SH-SY5Y (cell line): ENCODE measurements at regions not wholly inside any gene's neighbourhood (a gene's known extent, or its start where the extent isn't known, plus 50 kb on each side); places are given as distances from the start of the nearest gene placed in this dataset.

ENCODE experiments used
- GATA2 ChIP-seq: IDR thresholded peaks from 2 replicates; pipeline ENCODE4 v1.6.1; 2011; ENCODE audit warnings: mild to moderate bottlenecking, low read depth, low read length
- GATA3 ChIP-seq: IDR thresholded peaks from 2 replicates; pipeline ENCODE4 v1.6.1; 2011; ENCODE audit warnings: low read depth, mild to moderate bottlenecking, low read length, moderate library complexity

DNA sequence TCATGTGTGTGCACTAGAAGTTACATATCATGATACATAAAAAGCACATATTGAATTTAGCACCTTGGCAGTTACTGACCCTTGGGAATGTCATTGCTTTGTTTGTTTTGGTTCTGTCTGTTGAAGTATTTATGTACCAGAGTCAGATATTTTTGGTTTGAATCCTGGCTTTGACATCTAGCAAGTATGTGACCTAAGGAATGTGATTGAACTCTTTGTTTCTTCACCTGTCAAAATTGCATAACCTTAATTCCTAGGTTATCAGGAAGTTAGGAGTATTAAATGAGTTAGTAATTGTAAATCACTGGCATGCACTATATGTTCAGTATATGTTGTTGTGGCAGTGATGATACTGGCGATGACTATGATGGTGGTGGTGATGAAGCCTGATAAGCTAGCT lies 1003.5 kb upstream of the NRXN1 start:
- TF ChIP-seq GATA2: no peak
- no peak for TF ChIP-seq GATA3

DNA sequence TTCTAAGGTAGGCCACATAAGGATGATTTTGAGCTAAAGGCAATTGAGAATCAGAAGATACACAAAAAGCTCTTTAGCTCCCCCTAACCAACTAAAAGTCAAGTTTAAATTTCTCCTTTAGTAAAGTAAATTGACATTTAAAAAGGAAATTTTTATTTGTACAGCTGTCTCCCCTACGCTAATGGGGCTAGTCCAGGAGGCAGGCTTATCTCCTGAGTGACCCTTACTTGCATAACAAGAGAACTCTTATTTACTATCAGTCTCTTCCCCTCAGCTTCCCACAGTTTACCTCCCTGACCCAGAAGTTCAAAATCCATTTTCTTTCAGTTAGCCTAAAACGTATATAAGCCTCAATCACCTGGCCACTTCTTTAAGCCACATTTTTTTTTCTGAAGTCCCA lies 1002.8 kb upstream of the NRXN1 start:
- TF ChIP-seq GATA2 (no peak), GATA3 (no peak)

DNA sequence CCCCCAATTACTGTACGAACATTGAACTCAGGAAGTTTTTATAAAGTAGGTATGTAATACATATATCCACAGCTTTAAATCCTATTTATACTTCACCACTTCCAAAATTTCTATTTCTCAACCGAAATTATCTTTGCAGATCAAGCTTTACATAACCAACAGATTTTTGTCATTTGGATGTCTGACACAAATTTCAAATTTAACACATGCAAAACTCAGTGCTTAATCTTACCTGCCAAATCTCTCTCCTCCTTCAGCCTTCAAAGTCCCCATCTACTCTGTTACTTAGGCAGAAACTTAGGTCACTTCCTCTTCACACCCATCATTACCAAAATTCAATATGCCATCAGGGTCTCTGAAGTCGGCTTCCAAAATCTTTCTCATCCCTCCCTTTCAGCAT lies 990.1 kb upstream of the NRXN1 start:
- no peak for TF ChIP-seq GATA2
- TF ChIP-seq GATA3: no peak

DNA sequence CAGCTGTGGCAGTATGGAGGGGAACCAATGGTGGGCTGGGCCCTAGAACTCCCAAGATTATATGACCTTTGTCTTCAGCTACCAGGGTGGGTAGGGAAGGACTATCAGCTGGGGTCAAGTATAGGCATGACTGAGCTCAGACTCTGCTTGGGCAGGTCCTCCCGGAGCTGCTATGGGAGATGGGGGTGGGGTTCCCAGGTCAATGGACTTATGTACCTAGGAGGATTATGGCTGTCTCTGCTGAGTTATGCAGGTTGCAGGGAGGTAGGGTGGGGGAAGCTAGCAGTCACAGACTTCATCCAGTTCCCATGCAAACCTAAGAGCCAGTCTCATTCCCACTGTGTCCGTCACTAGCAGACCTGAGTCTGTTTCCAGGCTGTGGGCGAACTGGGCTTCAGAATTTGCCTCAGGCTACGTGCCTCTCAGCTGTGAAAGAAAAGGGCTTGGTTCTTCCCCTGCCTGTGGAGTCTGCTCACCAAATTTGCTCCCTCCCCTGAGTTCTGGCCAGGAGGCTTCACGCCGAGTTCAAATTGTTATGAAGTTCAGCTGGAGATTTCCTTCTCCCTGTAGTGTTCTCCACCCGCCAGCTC lies 985.8 kb upstream of the NRXN1 start:
- no peak for TF ChIP-seq GATA2
- no peak for TF ChIP-seq GATA3

DNA sequence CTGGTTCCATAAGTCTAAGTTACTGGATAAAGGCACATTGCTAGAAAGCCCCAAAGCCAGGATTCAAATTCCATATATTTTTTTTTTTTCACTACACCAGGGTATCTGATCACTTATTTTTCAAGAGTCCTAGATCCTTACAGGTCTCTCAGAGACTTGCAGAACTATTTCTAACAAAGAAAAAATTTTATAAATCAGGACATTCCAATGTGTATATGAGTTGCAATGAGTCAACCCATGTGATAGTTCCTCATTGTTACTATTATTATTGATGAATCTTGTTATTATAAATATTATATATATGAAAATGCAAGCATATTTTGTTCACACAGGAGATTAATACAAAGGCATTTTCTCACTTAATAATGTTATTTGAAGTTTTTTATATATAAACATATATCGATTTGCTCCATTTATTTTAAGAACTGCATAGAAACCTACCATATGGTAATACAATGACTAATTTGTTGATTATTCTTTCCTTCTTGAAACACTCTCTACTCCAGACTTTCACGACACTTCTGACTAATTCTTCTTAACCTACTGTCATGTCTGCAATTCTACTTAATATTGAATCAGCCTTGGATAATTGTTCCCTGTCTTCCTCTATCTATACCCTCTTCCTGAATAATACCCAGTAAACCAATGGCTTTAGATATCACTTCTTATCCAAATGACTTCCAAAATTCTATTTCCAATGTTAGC lies 968.4 kb upstream of the NRXN1 start:
- TF ChIP-seq GATA3 (no peak), GATA2 (no peak)

DNA sequence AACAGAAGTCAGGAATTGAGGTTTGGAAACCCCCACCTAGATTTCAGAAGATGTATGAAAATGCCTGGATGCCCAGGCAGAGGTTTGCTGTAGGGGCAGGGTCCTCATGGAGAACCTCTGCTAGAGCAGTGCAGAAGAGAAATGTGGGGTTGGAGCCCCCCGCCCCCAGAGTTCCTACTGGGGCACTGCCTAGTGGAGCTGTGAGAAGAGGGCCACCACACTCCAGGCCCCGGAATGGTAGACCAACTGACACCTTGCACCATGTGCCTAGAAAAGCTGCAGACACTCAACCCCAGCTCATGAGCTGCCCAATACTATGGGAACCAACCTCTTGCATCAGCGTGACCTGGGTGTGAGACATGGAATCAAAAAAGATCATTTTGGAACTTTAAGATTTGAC lies 967.0 kb upstream of the NRXN1 start:
- TF ChIP-seq GATA3 (no peak), GATA2 (no peak)

DNA sequence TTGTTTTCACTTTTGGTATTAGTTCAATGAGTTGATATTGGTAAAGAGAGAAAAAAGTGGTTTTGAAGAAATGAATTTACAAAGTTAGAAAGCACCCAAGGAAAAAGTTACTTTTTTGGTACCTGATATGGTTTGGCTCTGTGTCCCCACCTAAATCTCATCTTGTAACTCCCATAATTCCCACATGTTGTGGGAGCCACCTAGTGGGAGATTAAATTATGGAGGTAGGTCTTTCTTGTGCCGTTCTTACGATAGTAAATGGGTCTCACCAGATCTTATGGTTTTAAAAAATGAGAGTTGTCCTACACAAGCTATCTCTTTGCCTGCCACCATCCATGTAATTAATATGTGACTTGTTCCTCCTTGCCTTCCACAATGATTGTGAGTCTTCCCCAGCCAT lies 965.6 kb upstream of the NRXN1 start:
- no peak for TF ChIP-seq GATA2
- no peak for TF ChIP-seq GATA3

DNA sequence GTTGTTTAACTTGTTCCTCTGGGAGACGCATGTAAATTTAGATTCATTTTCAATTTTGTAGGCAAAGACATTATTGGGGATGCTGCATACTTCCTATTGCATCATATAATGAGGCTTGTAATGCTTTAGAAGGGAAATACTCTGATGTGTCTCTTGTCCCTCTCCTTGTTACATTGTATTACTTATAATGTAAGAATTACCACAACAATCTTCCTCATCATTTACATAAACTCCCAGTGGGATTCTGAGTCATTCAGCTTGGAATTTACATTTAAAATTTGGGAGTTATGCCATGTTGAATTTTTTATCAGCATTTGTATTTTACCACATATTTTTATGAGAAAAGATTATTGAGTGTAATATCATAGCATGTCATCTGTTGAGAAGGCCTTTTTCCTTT lies 963.4 kb upstream of the NRXN1 start:
- no peak for TF ChIP-seq GATA2
- TF ChIP-seq GATA3: no peak

DNA sequence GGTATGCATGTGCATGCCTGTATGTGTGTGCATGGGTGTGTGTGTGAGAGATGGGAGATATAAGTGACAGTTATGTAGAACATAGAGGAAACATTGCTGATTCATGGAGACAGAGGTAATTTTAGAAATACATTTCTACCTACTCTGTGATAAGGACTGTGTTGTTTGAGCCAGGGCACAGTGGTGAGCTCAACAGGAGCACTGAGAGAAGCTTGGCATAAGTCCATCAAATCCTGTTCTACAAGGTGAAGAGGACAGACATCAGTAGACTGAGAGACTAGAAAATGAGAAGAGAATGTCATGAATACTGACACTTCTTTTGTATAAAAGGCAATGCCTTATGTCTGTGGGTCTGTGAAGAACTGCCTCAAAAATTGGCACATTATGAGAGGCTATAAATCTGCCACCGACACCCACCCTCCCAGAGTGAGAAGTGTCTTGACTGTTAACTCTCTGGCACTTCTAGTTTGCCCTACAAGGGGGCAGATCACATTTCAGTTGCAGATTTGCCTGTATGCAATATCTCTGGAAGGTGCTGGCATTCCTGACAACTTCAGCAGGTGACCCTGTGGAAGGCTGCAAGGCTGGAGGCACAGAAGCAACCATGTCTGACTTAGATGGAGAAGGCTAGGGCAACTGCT lies 962.3 kb upstream of the NRXN1 start:
- TF ChIP-seq GATA2 (no peak), GATA3 (no peak)

DNA sequence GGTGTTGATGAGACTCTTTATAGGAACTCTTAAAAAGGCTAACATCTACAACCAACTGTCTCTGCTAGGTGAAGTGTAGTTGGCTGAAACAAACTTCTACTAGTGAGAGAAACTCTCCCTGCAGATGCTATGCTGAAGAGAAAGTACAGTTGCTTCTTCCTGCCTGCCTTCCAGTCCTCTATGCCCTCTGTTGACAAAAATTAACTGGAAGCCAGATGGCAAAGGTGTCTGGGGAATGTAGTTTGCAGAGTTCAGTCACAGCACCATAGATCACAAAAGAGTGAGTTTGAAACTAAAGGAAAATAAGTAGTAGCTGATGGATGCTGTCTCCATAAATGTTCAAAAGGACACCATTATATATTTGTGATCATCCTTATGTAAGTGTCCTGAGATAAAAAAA lies 958.8 kb upstream of the NRXN1 start:
- TF ChIP-seq GATA3 (no peak), GATA2 (no peak)

DNA sequence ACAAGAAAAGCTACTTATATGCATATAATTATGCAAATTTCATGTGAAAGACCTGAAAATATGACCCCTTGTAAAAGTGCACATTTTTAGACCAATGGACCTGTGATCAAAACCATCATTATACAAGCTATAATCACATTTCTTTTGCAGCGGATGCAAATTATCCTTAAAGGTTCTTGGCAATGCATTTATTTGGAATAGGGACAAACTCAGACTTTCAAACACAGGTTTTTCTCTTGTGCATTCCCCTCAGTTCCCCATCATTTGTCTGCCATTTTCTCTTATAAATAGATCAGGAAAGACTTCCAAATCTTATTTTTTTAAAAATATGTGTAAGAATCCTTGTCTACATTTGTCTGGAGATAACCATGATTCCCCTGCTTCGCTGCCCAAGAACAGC lies 954.2 kb upstream of the NRXN1 start:
- TF ChIP-seq GATA3 (no peak), GATA2 (no peak)

DNA sequence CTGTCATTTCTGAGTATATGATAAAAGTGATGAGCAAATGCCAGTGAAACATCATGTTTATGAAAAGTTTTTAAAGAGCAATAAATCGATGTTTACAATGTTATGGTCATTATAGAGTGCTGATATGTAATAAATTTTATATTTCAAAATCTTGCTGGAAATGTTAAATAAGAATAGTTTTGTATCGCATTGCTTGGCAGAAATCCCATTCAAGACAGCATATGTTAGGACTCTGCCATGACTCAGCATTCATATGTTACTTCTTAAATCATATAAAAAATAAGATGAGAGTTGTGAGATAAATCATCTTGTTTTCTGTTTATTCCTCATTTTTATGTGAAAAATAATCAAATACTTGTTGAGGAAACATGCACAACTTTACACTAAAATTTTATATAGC lies 949.9 kb upstream of the NRXN1 start:
- no peak for TF ChIP-seq GATA3
- TF ChIP-seq GATA2: no peak

DNA sequence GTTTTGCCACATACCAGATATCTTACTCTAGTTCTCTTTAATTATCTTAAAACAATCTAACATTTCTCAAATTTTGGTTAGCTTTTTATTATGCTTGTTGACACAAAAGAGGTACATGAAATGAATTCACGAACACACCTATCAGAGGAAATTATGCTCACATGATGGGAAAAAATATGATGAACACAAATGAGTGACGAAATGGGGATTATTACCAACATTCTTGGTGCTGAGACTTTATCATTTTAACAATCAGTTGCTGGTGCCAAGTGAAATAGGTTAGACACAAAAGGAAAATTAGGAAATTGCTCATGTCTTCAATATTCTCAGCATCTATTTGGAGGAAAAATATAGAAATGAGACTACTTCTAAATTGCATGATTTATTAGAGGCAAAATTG lies 944.7 kb upstream of the NRXN1 start:
- TF ChIP-seq GATA2 (no peak), GATA3 (no peak)

DNA sequence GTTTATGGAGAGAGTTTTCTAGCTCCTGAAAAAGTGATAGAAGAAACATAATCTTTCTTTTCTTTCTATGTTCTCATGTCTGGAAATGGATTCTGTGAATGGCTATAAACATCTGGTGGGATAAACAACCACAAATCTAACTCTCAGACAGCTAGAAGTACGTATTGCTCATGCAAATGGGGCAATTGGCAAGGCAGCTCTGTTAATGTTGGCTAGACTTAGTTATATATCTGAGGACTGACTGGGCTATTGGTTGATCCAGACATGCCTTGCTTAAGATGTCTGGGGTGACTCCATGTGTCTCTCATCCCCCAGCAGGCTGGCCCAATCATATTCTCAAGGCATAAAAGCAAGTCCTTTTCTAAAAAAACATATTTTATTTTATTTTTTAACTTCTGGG lies 939.2 kb upstream of the NRXN1 start:
- TF ChIP-seq GATA3 (no peak), GATA2 (no peak)

DNA sequence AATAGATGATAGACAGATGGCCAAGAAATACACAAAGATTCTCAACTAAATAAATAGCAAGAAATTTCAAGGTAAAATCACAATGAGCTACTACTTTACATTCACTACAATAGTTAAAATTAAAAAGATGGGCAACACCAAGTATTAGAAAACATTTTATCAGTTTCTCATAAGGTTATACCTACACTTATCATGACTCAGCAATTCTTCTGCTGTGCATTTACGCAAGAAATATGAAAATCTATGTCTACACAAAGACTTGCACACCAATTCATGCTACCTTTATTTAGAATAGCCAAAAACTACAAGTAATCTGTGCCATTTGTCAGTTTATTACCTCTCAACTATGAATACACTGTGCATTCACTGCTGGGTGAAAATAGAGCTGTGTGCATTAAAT lies 937.4 kb upstream of the NRXN1 start:
- no peak for TF ChIP-seq GATA2

DNA sequence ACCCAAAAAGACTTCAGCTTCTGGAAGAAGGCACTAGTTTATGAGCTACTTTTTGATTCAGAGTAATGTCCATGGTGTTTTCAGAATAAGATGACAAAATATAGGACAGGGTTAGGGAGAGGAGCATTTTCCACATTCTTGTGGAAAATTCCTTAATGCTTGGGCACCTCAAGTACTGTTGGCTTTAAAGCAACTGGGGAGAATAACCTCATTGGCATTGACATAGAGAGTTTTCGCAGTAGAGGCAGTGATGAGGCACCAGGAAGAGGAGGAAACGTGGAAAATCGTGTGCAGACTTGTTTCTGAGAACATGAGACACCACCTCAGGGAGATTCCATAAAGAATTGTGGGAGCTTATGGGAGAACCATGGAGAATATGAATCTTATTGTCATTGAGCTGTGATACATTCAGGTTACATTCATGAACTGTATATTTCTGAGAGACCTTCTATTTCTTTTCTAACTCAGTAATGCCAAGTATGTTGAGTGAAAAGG lies 929.0 kb upstream of the NRXN1 start:
- TF ChIP-seq GATA3: no peak
- TF ChIP-seq GATA2: no peak
